Stimulated activated CD8-positive, alpha-beta memory T cell treated with anti-CD3 and anti-CD28 coated beads, Interleukin-4, amount 100 ng/mL, for 1 hour (primary cell): ENCODE measurements at regions not wholly inside any gene's neighbourhood (a gene's known extent, or its start where the extent isn't known, plus 50 kb on each side); places are given as distances from the start of the nearest gene placed in this dataset.
"Not testable (repeated sequence)": the region's sequence is repeated elsewhere in the genome, so short reads cannot be mapped to it uniquely, and the experiment has no call there.

Experiments
- DNase-seq, 2 donors: peaks; one replicate each; pipeline ENCODE4 v3.0.0-alpha.2; 2020; ENCODE audit warnings: low read depth in 2 of 2, low spot score in 1 of 2

GRCh38 chr14:105600939-105601359 is 74.6 kb downstream of the TMEM121 start:
- no peak for DNase-seq

- DNase-seq, result no peak
Observed at GRCh38 chr14:105601360-105602242, 75.2 kb downstream of the TMEM121 start.

- no peak for DNase-seq
Observed at GRCh38 chr14:105602243-105602750, 75.9 kb downstream of the TMEM121 start.

- DNase-seq, result no peak
Observed at GRCh38 chr14:105602799-105603793, 76.7 kb downstream of the TMEM121 start.

GRCh38 chr14:105604531-105605463 is 78.4 kb downstream of the TMEM121 start:
- DNase-seq, result not testable (repeated sequence)

GRCh38 chr14:105605464-105606304 is 79.3 kb downstream of the TMEM121 start:
- no peak for DNase-seq

- not testable (repeated sequence) for DNase-seq
Observed at GRCh38 chr14:105606305-105606975, 80.1 kb downstream of the TMEM121 start.

GRCh38 chr14:105607025-105607424 is 80.6 kb downstream of the TMEM121 start:
- not testable (repeated sequence) for DNase-seq

- not testable (repeated sequence) for DNase-seq
Observed at GRCh38 chr14:105614987-105615386, 88.6 kb downstream of the TMEM121 start.

GRCh38 chr14:105615986-105616801 is 89.8 kb downstream of the TMEM121 start:
- DNase-seq, result not testable (repeated sequence)

- no peak for DNase-seq
Observed at GRCh38 chr14:105616802-105617192, 90.4 kb downstream of the TMEM121 start.

GRCh38 chr14:105617201-105617777 is 90.9 kb downstream of the TMEM121 start:
- no peak for DNase-seq

GRCh38 chr14:105617805-105618204 is 91.4 kb downstream of the TMEM121 start:
- DNase-seq, result not testable (repeated sequence)

GRCh38 chr14:105619324-105619723 is 92.9 kb downstream of the TMEM121 start:
- not testable (repeated sequence) for DNase-seq

- DNase-seq, result not testable (repeated sequence)
Observed at GRCh38 chr14:105620178-105620864, 93.9 kb downstream of the TMEM121 start.

- DNase-seq, result not testable (repeated sequence)
Observed at GRCh38 chr14:105620865-105621471, 94.6 kb downstream of the TMEM121 start.
